GM10266 (cell line): ENCODE measurements at regions not wholly inside any gene's neighbourhood (a gene's known extent, or its start where the extent isn't known, plus 50 kb on each side); places are given as distances from the start of the nearest gene placed in this dataset.
A peak's percentile ranks its signal among the peaks of the same experiment; 100 is the strongest.

Source experiments
- DNase-seq: peaks from one replicate; pipeline ENCODE4 v3.0.0; 2012; ENCODE audit errors: extremely low spot score
- TF ChIP-seq, protein P1 (sequence below): IDR thresholded peaks from 2 replicates; pipeline ENCODE4 v1.5.1; 2012; ENCODE audit warnings: mild to moderate bottlenecking, low read depth; ENCODE audit not compliant: control insufficient read depth, insufficient read depth; ENCODE audit errors: missing control alignments

DNA sequence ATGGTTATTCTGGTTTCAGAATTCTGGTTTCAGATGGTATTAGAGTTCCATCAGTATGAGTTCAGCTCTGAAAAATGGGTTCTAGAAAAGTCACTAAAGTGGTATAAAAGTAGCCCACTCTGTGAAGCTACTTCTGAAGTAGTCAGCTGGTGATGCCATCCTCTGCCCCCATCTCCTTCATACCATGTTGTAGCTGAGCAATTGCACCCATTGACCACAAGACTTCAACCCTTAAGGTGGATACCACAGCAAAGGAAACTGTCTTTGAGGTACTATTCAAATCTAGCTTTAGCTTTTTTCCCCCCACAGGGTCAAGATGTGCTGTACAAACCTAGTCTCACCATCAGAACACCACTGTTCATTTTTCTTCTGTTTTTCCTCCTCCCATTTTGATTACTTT, 444.9 kb downstream of the DMAC1 start:
- TF ChIP-seq, protein P1, sequence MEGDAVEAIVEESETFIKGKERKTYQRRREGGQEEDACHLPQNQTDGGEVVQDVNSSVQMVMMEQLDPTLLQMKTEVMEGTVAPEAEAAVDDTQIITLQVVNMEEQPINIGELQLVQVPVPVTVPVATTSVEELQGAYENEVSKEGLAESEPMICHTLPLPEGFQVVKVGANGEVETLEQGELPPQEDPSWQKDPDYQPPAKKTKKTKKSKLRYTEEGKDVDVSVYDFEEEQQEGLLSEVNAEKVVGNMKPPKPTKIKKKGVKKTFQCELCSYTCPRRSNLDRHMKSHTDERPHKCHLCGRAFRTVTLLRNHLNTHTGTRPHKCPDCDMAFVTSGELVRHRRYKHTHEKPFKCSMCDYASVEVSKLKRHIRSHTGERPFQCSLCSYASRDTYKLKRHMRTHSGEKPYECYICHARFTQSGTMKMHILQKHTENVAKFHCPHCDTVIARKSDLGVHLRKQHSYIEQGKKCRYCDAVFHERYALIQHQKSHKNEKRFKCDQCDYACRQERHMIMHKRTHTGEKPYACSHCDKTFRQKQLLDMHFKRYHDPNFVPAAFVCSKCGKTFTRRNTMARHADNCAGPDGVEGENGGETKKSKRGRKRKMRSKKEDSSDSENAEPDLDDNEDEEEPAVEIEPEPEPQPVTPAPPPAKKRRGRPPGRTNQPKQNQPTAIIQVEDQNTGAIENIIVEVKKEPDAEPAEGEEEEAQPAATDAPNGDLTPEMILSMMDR: no peak
- DNase-seq: no peak

DNA sequence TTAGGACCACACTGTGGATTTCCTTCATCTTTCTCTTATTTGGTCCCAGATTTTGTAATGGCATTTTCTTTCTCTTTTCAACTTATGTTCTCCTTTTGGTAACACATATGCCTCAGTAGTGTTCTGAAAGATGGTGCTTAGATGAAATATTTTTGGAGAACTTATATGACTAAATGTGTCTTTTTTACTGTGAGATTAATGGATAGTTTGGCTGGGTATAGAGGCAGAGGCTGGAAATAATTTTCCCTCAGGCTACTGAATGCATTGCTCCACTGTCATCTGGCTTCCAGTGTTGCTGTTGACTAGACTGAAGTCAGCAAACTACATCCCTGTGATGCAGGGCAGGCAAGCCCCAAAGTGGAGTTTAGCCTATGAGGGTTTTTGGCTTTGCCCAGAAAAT, 450.9 kb downstream of the DMAC1 start:
- DNase-seq: no peak
- TF ChIP-seq, protein P1: no peak

DNA sequence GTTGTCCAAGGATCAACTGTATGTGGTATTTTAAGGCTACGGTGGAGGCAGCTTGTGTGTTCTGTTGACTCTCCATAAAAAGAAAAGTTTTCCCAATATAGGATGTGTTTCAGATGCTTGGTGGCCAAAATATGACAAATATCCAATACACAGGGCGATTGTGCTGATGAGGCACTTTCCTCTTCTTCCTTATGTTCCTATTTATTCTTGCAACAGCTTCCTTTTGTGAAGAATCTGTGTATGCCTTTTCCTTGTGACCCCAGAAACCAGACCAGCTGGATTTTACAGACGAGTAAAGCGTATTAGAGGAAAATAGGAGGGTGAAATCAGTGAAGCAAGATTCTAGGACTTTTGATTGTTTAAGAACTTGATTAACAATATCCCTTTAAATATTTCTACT, 452.0 kb downstream of the DMAC1 start:
- TF ChIP-seq, protein P1: no peak
- no peak for DNase-seq

DNA sequence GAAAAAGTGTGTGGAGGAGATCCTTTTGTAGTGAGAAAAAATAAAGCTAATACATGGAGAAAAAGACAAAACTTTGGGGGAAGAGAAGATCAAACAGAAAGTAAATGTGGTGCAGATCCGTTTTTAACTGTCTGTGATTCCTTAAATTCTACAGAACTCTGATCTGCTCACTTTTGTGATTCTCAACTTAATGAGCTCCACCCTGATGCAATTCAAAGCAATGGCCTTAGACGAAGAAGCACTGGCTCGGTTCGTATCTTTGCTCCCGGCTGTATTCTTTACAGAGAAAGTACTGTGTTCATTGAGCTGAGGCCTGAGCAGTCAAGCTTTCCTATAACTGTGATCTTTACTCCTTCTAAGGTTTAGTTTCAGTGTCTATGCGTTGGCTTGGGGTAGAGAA, 453.4 kb downstream of the DMAC1 start:
- TF ChIP-seq, protein P1: no peak
- no peak for DNase-seq

DNA sequence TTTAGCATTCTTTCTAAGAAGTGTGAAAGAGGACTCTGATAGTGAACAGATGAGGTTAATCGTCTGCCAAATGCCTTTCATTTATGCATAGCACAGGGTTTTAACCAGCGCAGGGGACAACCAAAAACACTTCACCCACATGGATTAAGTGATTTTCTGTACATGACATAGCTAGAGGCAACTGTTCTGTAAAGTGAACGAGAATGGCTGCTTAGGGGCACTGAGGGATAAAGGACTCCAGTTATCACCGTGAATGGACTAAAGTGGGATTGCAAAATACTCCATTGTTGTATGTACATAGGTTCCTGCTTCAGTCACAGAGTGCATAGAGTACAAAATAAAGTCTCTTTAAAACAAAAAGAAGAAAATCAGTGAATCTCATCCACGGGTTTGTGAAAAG, 456.8 kb downstream of the DMAC1 start:
- DNase-seq: no peak
- TF ChIP-seq, protein P1: no peak

DNA sequence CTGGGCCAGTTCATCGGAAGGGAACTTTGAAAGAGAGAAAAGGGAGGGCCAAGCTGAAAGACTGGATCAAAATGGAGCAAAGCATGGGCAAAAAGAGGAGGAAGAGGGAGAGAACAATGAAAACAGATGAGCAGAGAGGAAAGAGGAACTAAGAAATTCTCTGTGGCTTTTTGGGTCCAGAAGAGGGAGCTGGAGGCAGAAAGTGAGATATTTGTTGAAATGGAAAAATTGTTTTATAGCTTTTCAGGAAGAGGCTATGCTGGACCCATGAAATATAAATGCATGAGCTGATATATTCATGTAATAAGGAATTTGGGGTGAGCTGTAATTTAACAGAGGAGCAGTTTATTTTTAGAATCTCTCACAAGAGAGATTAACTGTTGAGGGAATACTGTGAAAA, 457.3 kb downstream of the DMAC1 start:
- TF ChIP-seq, protein P1: no peak
- peak; percentile 8 for DNase-seq

DNA sequence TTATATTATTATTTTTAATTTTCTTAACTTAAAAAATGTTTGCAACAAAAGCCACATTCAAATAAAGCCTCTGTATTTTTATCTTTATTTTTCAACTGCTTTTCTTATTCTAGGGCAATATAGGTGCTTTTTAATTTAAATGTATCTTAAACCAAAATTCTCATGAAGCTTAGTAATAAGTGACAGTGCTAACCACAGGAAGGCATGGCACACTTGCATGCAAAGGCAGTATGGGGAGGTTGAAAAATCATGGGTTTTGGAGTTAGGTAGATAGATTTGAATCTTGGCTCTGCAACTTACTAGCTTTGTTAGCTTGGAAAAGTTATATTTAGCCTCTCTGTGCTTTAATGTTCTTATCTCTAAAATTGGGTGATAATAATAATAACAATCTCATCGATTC, 458.0 kb downstream of the DMAC1 start:
- TF ChIP-seq, protein P1: no peak
- no peak for DNase-seq
